ENCODE measurements at regions not wholly inside any gene's neighbourhood (a gene's known extent, or its start where the extent isn't known, plus 50 kb on each side); places are given as distances from the start of the nearest gene placed in this dataset.

GRCh38 chr15:37524601-37525000, 409.8 kb upstream of the TMCO5A start:
- Histone ChIP-seq H3K27ac (no peak overlapping the region), H3K36me3 (replicated peaks in 1 of 2) (no peaks in the 10 kb centered on the region), H3K4me1 (replicated peaks in 1 of 2) (no peaks in the 10 kb centered on the region), H3K4me3 (no peak overlapping the region), H3K9me3 (replicated peaks in 1 of 3) (no peaks in the 10 kb centered on the region), H3K27me3 (no peaks in the 10 kb centered on the region)
- DNase-seq = no peak
- TF ChIP-seq POLR2A (IDR thresholded peaks at IDR 0.05) (no peak), CTCF (IDR thresholded peaks at IDR 0.05) (no peak)
- intact Hi-C loops (cut with DNase I) = no loop called here

- DNase-seq = no peak
Observed at GRCh38 chr15:37528432-37528831, 406.0 kb upstream of the TMCO5A start.

GRCh38 chr15:37536967-37537605, 397.4 kb upstream of the TMCO5A start:
- no peaks in the 10 kb centered on the region for H3K9me3 ChIP-seq (replicated peaks in 1 of 3)
- DNase-seq = no peak
- 57 to 72% (median 61%) methylated on average over 2 of the region's 2 CpGs for WGBS, 4 donors
- TF ChIP-seq CTCF (IDR thresholded peaks at IDR 0.05) = no peak
- TF ChIP-seq POLR2A (IDR thresholded peaks at IDR 0.05) = no peak
- H3K36me3 ChIP-seq (replicated peaks in 1 of 2) = no peaks in the 10 kb centered on the region
- intact Hi-C loops (cut with DNase I) = no loop called here
- no peaks in the 10 kb centered on the region for H3K4me1 ChIP-seq (replicated peaks in 1 of 2)
- H3K27me3 ChIP-seq = no peaks in the 10 kb centered on the region
- no peak overlapping the region for H3K27ac ChIP-seq
- no peak overlapping the region for H3K4me3 ChIP-seq

More at GRCh38 chr15:37528432-37528831, 406.0 kb upstream of the TMCO5A start:
- intact Hi-C loops (cut with DNase I) = no loop called here
- TF ChIP-seq CTCF (IDR thresholded peaks at IDR 0.05) (no peak), POLR2A (IDR thresholded peaks at IDR 0.05) (no peak)
- Histone ChIP-seq H3K27ac (no peak overlapping the region), H3K4me1 (replicated peaks in 1 of 2) (no peaks in the 10 kb centered on the region), H3K27me3 (no peaks in the 10 kb centered on the region), H3K4me3 (no peak overlapping the region), H3K36me3 (replicated peaks in 1 of 2) (no peaks in the 10 kb centered on the region), H3K9me3 (replicated peaks in 1 of 3) (no peaks in the 10 kb centered on the region)
- 64 to 79% (median 65%) methylated on average over 2 of the region's 2 CpGs for WGBS, 4 donors

- Histone ChIP-seq H3K27me3 (no peaks in the 10 kb centered on the region), H3K36me3 (replicated peaks in 1 of 2) (no peaks in the 10 kb centered on the region), H3K27ac (no peak overlapping the region), H3K4me1 (replicated peaks in 1 of 2) (no peaks in the 10 kb centered on the region), H3K9me3 (replicated peaks in 1 of 3) (no peaks in the 10 kb centered on the region), H3K4me3 (no peak overlapping the region)
- TF ChIP-seq POLR2A (IDR thresholded peaks at IDR 0.05) (no peak), CTCF (IDR thresholded peaks at IDR 0.05) (no peak)
- DNase-seq = no peak
- 48 to 70% (median 61%) methylated on average over 1 of the region's 1 CpG for WGBS, 4 donors
- intact Hi-C loops (cut with DNase I) = no loop called here
Observed at GRCh38 chr15:37537802-37538201, 396.6 kb upstream of the TMCO5A start.
